Cerebellar cortex (tissue), 1 donor: ENCODE measurements at regions not wholly inside any gene's neighbourhood (a gene's known extent, or its start where the extent isn't known, plus 50 kb on each side); places are given as distances from the start of the nearest gene placed in this dataset.
"Not testable (repeated sequence)": the region's sequence is repeated elsewhere in the genome, so short reads cannot be mapped to it uniquely, and the experiment has no call there.

Experiments
- DNase-seq: peaks from one replicate; pipeline ENCODE4 v3.0.0-alpha.2; 2015; ENCODE audit warnings: low spot score

GRCh38 chr7:150193866-150194265 is 129.3 kb upstream of the LRRC61 start:
- not testable (repeated sequence) for DNase-seq
